ENCODE measurements at regions not wholly inside any gene's neighbourhood (a gene's known extent, or its start where the extent isn't known, plus 50 kb on each side); places are given as distances from the start of the nearest gene placed in this dataset.

DNA sequence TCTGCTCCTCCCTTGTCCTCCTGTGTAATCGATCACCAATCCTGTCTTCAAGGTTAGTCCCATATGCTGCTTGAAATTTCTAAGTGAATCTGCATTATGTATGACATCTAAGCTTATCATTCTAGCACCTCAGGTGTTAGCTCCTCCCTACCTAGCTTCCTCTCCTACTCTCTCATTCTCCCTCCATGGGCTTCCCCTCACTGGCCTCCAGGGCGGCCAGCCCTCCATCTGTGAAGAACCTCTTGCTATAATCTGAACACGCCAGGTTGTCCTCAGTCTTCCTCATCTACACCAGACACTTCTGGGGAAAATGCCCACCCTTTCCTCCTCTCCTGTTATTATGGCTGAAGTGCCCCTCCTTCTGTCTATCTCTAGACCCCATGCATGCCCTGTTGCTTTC, 599.3 kb upstream of the KLF4 start:
- no peak for ATAC-seq
- RAD21 ChIA-PET (ENCODE audit: low non-redundant PET in 1 of 2, low total read pairs in 2 of 2, uncharacterized antibody in 2 of 2, unreplicated experiment in 2 of 2) = no interaction called here
- no TSS peak for BruUV-seq (replicated peaks)

GRCh38 chr9:108087781-108088180, 598.2 kb upstream of the KLF4 start:
- ATAC-seq (peak; percentile 63; the same call in 1 of the 2 replicates), DNase-seq (ENCODE audit: low read depth, low spot score) (no peak)
- H4K20me1 ChIP-seq (ENCODE audit: insufficient read depth) = no peaks in the 10 kb centered on the region
- H3K79me2 ChIP-seq (ENCODE audit: insufficient read depth, low read length) = no peaks in the 10 kb centered on the region
- TF ChIP-seq, protein P1, sequence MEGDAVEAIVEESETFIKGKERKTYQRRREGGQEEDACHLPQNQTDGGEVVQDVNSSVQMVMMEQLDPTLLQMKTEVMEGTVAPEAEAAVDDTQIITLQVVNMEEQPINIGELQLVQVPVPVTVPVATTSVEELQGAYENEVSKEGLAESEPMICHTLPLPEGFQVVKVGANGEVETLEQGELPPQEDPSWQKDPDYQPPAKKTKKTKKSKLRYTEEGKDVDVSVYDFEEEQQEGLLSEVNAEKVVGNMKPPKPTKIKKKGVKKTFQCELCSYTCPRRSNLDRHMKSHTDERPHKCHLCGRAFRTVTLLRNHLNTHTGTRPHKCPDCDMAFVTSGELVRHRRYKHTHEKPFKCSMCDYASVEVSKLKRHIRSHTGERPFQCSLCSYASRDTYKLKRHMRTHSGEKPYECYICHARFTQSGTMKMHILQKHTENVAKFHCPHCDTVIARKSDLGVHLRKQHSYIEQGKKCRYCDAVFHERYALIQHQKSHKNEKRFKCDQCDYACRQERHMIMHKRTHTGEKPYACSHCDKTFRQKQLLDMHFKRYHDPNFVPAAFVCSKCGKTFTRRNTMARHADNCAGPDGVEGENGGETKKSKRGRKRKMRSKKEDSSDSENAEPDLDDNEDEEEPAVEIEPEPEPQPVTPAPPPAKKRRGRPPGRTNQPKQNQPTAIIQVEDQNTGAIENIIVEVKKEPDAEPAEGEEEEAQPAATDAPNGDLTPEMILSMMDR (IDR thresholded peaks at IDR 0.05 in 2 of 3, conservative IDR thresholded peaks at IDR 0.05 in 1 of 3; ENCODE audit: borderline replicate concordance in 1 of 3, insufficient read depth in 1 of 3, low read depth in 2 of 3, low read length in 2 of 3) = 0 out of 6 replicates have a peak, but pooled peaks of 1 of the 3 experiments have one; percentile 5
- TF ChIP-seq, protein P2, sequence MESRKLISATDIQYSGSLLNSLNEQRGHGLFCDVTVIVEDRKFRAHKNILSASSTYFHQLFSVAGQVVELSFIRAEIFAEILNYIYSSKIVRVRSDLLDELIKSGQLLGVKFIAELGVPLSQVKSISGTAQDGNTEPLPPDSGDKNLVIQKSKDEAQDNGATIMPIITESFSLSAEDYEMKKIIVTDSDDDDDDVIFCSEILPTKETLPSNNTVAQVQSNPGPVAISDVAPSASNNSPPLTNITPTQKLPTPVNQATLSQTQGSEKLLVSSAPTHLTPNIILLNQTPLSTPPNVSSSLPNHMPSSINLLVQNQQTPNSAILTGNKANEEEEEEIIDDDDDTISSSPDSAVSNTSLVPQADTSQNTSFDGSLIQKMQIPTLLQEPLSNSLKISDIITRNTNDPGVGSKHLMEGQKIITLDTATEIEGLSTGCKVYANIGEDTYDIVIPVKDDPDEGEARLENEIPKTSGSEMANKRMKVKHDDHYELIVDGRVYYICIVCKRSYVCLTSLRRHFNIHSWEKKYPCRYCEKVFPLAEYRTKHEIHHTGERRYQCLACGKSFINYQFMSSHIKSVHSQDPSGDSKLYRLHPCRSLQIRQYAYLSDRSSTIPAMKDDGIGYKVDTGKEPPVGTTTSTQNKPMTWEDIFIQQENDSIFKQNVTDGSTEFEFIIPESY (IDR thresholded peaks at IDR 0.05; ENCODE audit: extremely low read depth, insufficient replicate concordance, low read length) = no peak
- ChIA-PET CTCF (no interaction called here), POLR2A (no interaction called here), RAD21 (ENCODE audit: low non-redundant PET in 1 of 2, low total read pairs in 2 of 2, uncharacterized antibody in 2 of 2, unreplicated experiment in 2 of 2) (no interaction called here)
- no peak overlapping the region for H3K27ac ChIP-seq (ENCODE audit: low read depth, low read length)
- intact Hi-C loops (cut with micrococcal nuclease) = no loop called here
- no peak overlapping the region for H2AFZ ChIP-seq (ENCODE audit: low read depth, low read length, poor library complexity, severe bottlenecking)
- H3K9me2 ChIP-seq (ENCODE audit: insufficient read depth) = no peaks in the 10 kb centered on the region
- BruUV-seq (replicated peaks) = no TSS peak
- no peaks in the 10 kb centered on the region for H3K9me3 ChIP-seq (ENCODE audit: control insufficient read depth in 1 of 2, insufficient read depth in 1 of 2, low read depth in 1 of 2, low read length in 2 of 2)
- no peak overlapping the region for H3K4me3 ChIP-seq (replicated peaks in 1 of 2; ENCODE audit: low read depth in 1 of 2, low read length in 2 of 2)
- H3K36me3 ChIP-seq (ENCODE audit: control insufficient read depth in 1 of 2, insufficient read depth in 2 of 2, low read length in 2 of 2) = no peaks in the 10 kb centered on the region
- H3K9ac ChIP-seq (ENCODE audit: low read length) = no peak overlapping the region
- H3K4me2 ChIP-seq (ENCODE audit: low read length) = no peak overlapping the region
- H3K4me1 ChIP-seq (ENCODE audit: control insufficient read depth in 1 of 2, insufficient read depth in 2 of 2, low read length in 2 of 2) = peaks cover 0 to 3% of the 10 kb centered on the region in 2 experiments; a peak in 2 of 4 replicates
- no peaks in the 10 kb centered on the region for H3K27me3 ChIP-seq (ENCODE audit: insufficient read depth, low read length)

More for the DNA sequence above, 599.3 kb upstream of the KLF4 start:
- ChIA-PET CTCF (no interaction called here), POLR2A (no interaction called here)
- intact Hi-C loops (cut with micrococcal nuclease) = no loop called here
- H2AFZ ChIP-seq (ENCODE audit: low read depth, low read length, poor library complexity, severe bottlenecking) = no peak overlapping the region
- H3K9me3 ChIP-seq (ENCODE audit: control insufficient read depth in 1 of 2, insufficient read depth in 1 of 2, low read depth in 1 of 2, low read length in 2 of 2) = no peaks in the 10 kb centered on the region
- H3K27me3 ChIP-seq (ENCODE audit: insufficient read depth, low read length) = no peaks in the 10 kb centered on the region
- H3K4me2 ChIP-seq (ENCODE audit: low read length) = no peak overlapping the region
- no peaks in the 10 kb centered on the region for H3K9me2 ChIP-seq (ENCODE audit: insufficient read depth)
- no peaks in the 10 kb centered on the region for H3K79me2 ChIP-seq (ENCODE audit: insufficient read depth, low read length)
- no peak overlapping the region for H3K9ac ChIP-seq (ENCODE audit: low read length)
- no peak overlapping the region for H3K27ac ChIP-seq (ENCODE audit: low read depth, low read length)
- no peaks in the 10 kb centered on the region for H3K36me3 ChIP-seq (ENCODE audit: control insufficient read depth in 1 of 2, insufficient read depth in 2 of 2, low read length in 2 of 2)
- H4K20me1 ChIP-seq (ENCODE audit: insufficient read depth) = no peaks in the 10 kb centered on the region
- TF ChIP-seq, protein P1 (IDR thresholded peaks at IDR 0.05 in 2 of 3, conservative IDR thresholded peaks at IDR 0.05 in 1 of 3; ENCODE audit: borderline replicate concordance in 1 of 3, insufficient read depth in 1 of 3, low read depth in 2 of 3, low read length in 2 of 3) = peak in 1 of 3 experiments; percentile 16; a peak in 1 of 6 replicates
- no peak for TF ChIP-seq FOSL1 (IDR thresholded peaks at IDR 0.05; ENCODE audit: low read depth)
- DNase-seq (ENCODE audit: low read depth, low spot score) = no peak
- no peak overlapping the region for H3K4me3 ChIP-seq (replicated peaks in 1 of 2; ENCODE audit: low read depth in 1 of 2, low read length in 2 of 2)
- H3K4me1 ChIP-seq (ENCODE audit: control insufficient read depth in 1 of 2, insufficient read depth in 2 of 2, low read length in 2 of 2) = peaks cover 11 to 14% of the 10 kb centered on the region in 2 experiments

Measured in HCT116 (cell line).